ENCODE measurements at regions not wholly inside any gene's neighbourhood (a gene's known extent, or its start where the extent isn't known, plus 50 kb on each side); places are given as distances from the start of the nearest gene placed in this dataset.

GRCh38 chr4:60744767-60745166, 455.4 kb upstream of the ADGRL3 start:
- no peak for TF ChIP-seq POLR2A (IDR thresholded peaks at IDR 0.05)
- no peak for TF ChIP-seq CTCF (IDR thresholded peaks at IDR 0.05)
- TF ChIP-seq EP300 (IDR thresholded peaks at IDR 0.05) = no peak
- no peak for DNase-seq (ENCODE audit: low spot score in 2 of 2)
- WGBS, 2 donors = 56 to 64% methylated on average over 2 of the region's 2 CpGs
- no peaks in the 10 kb centered on the region for H3K27me3 ChIP-seq
- no peak overlapping the region for H3K27ac ChIP-seq
- H3K9me3 ChIP-seq = no peaks in the 10 kb centered on the region
- no peaks in the 10 kb centered on the region for H3K4me1 ChIP-seq
- H3K4me3 ChIP-seq = no peak overlapping the region
- no peaks in the 10 kb centered on the region for H3K36me3 ChIP-seq

- no peaks in the 10 kb centered on the region for H3K36me3 ChIP-seq
- H3K27me3 ChIP-seq = no peaks in the 10 kb centered on the region
- no peaks in the 10 kb centered on the region for H3K9me3 ChIP-seq
Observed at GRCh38 chr4:60745800-60746571, 454.1 kb upstream of the ADGRL3 start.

GRCh38 chr4:60750962-60751361, 449.2 kb upstream of the ADGRL3 start:
- 93 to 94% methylated on average over 4 of the region's 4 CpGs for WGBS, 2 donors
- Histone ChIP-seq H3K36me3 (no peaks in the 10 kb centered on the region), H3K4me3 (no peak overlapping the region), H3K27ac (no peak overlapping the region), H3K4me1 (no peaks in the 10 kb centered on the region), H3K27me3 (no peaks in the 10 kb centered on the region), H3K9me3 (no peaks in the 10 kb centered on the region)
- DNase-seq (ENCODE audit: low spot score in 2 of 2) = no peak
- TF ChIP-seq CTCF (IDR thresholded peaks at IDR 0.05) (no peak), POLR2A (IDR thresholded peaks at IDR 0.05) (no peak), EP300 (IDR thresholded peaks at IDR 0.05) (no peak)

More at GRCh38 chr4:60745800-60746571, 454.1 kb upstream of the ADGRL3 start:
- no peak overlapping the region for H3K4me3 ChIP-seq
- TF ChIP-seq POLR2A (IDR thresholded peaks at IDR 0.05) (no peak), CTCF (IDR thresholded peaks at IDR 0.05) (no peak), EP300 (IDR thresholded peaks at IDR 0.05) (no peak)
- WGBS, 2 donors = 69 to 77% methylated on average over 3 of the region's 3 CpGs
- H3K27ac ChIP-seq = no peak overlapping the region
- no peaks in the 10 kb centered on the region for H3K4me1 ChIP-seq
- no peak for DNase-seq (ENCODE audit: low spot score in 2 of 2)

- TF ChIP-seq CTCF (IDR thresholded peaks at IDR 0.05) (no peak), EP300 (IDR thresholded peaks at IDR 0.05) (no peak), POLR2A (IDR thresholded peaks at IDR 0.05) (no peak)
- DNase-seq (ENCODE audit: low spot score in 2 of 2) = no peak
- H3K27me3 ChIP-seq = no peaks in the 10 kb centered on the region
- no peak overlapping the region for H3K4me3 ChIP-seq
- no peak overlapping the region for H3K27ac ChIP-seq
- H3K4me1 ChIP-seq = no peaks in the 10 kb centered on the region
- 29 to 42% methylated on average over 1 of the region's 1 CpG for WGBS, 2 donors
- no peaks in the 10 kb centered on the region for H3K36me3 ChIP-seq
- H3K9me3 ChIP-seq = peaks cover 0 to 9% (median 0%) of the 10 kb centered on the region in 4 donors
Observed at GRCh38 chr4:60757986-60758680, 442.0 kb upstream of the ADGRL3 start.

Measured in tibial nerve (tissue), 4 donors.